Muscle of leg (tissue), 3 donors: ENCODE measurements at regions not wholly inside any gene's neighbourhood (a gene's known extent, or its start where the extent isn't known, plus 50 kb on each side); places are given as distances from the start of the nearest gene placed in this dataset.
"Not testable (repeated sequence)": the region's sequence is repeated elsewhere in the genome, so short reads cannot be mapped to it uniquely, and the experiment has no call there.

Experiments used
- DNase-seq: peaks from one replicate; pipeline ENCODE4 v3.0.0; 2013
- H3K27ac ChIP-seq: one replicate; pipeline ENCODE4 v1.5.1; 2013; ENCODE audit warnings: mild to moderate bottlenecking, low read length, control low read depth
- H3K27me3 ChIP-seq: one replicate; pipeline ENCODE4 v1.6.1; 2013; ENCODE audit warnings: low read length; ENCODE audit not compliant: control insufficient read depth, insufficient read depth
- H3K36me3 ChIP-seq: one replicate; pipeline ENCODE4 v1.6.1; 2013; ENCODE audit warnings: low read length; ENCODE audit not compliant: control insufficient read depth, insufficient read depth
- H3K4me1 ChIP-seq: one replicate; pipeline ENCODE4 v1.6.1; 2013; ENCODE audit warnings: low read length; ENCODE audit not compliant: control insufficient read depth, insufficient read depth
- H3K4me3 ChIP-seq: one replicate; pipeline ENCODE4 v1.5.1; 2013; ENCODE audit warnings: low read length, control low read depth
- H3K9me3 ChIP-seq: replicated peaks from 2 replicates; pipeline ENCODE4 v1.6.1; 2013; ENCODE audit warnings: low read depth, low read length; ENCODE audit not compliant: control insufficient read depth
- WGBS: methylation state at CpG from one replicate; pipeline ENCODE4 v1.1.5; 2013; ENCODE audit warnings: missing lambda C conversion rate; ENCODE audit not compliant: insufficient coverage; 5-methylcytosine and 5-hydroxymethylcytosine counted together

GRCh38 chr4:75422998-75423397 lies 91.2 kb downstream of the RCHY1 start:
- DNase-seq = no peak
- Histone ChIP-seq H3K4me3 (no peak overlapping the region), H3K27ac (no peak overlapping the region), H3K36me3 (no peaks in the 10 kb centered on the region), H3K9me3 (peaks cover 6% of the 10 kb centered on the region), H3K27me3 (no peaks in the 10 kb centered on the region), H3K4me1 (no peaks in the 10 kb centered on the region)
- WGBS = no CpG with 5 or more reads among the region's 1 CpG

GRCh38 chr4:75412746-75413145 lies 101.5 kb downstream of the RCHY1 start:
- Histone ChIP-seq H3K4me3 (no peak overlapping the region), H3K36me3 (no peaks in the 10 kb centered on the region), H3K27ac (no peak overlapping the region), H3K9me3 (no peaks in the 10 kb centered on the region), H3K4me1 (no peaks in the 10 kb centered on the region), H3K27me3 (no peaks in the 10 kb centered on the region)
- WGBS = no CpG with 5 or more reads among the region's 2 CpGs
- DNase-seq = peak; percentile 31

DNA sequence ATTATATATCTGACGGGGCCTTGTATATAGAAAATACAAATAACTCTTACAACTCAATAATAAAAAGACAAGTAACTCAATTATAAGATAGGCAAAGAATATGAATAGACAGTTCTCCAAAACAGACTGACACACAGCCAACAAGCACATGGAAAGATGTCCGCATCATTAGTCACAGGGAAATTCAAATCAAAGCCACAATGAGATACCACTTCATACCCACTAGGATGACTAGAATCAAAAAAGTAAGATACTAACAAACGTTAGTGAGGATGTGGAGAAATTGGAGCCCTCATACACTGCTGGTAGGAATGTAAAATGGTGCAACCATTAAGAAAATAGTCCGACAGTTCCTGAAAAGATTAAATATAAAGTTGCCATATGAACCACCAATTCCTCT lies 115.7 kb downstream of the RCHY1 start:
- Histone ChIP-seq H3K27ac (no peak overlapping the region), H3K27me3 (no peaks in the 10 kb centered on the region), H3K9me3 (no peaks in the 10 kb centered on the region), H3K4me1 (no peaks in the 10 kb centered on the region), H3K36me3 (no peaks in the 10 kb centered on the region), H3K4me3 (no peak overlapping the region)
- no peak for DNase-seq
- WGBS = no CpG with 5 or more reads among the region's 4 CpGs

DNA sequence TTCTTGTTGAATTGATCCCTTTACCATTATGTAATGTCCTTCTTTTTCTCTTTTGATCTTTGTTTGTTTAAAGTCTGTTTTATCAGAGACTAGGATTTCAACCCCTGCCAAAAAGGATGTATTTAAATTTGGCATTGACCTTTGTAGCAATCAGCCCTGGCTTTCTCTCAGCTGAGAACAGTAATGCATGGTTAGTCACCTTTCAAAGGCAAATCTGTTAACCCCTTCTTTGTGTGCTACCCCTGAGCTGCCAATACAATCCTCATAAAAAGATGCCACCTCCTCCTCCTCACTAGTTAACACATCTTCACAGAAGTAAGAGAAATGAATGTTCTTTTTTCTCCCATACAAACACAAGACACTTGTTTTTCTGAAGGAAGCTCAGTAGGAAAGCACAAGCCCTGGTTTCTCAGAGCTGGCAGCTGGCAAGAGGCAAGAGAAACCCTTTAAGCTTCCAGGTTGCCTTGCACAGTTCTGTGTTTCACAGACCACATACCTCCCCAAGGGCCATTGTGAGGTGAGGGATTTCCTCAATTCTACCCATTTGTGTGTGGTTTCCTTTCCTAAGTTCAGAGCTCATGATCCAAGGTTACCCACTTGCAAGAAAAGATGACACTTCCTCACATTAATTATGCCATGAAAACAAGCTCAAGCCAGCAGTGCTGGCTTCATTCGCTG lies 122.6 kb downstream of the RCHY1 start:
- H3K9me3 ChIP-seq = no peaks in the 10 kb centered on the region
- no peak for DNase-seq
- no peak overlapping the region for H3K4me3 ChIP-seq
- no peak overlapping the region for H3K27ac ChIP-seq
- H3K36me3 ChIP-seq = no peaks in the 10 kb centered on the region
- no CpG with 5 or more reads among the region's 1 CpG for WGBS
- no peaks in the 10 kb centered on the region for H3K27me3 ChIP-seq
- H3K4me1 ChIP-seq = no peaks in the 10 kb centered on the region

GRCh38 chr4:75386426-75386825 lies 127.8 kb downstream of the RCHY1 start:
- H3K27ac ChIP-seq, H3K36me3 ChIP-seq, DNase-seq, H3K27me3 ChIP-seq, H3K4me1 ChIP-seq, H3K9me3 ChIP-seq, H3K4me3 ChIP-seq: not testable (repeated sequence)
- WGBS = 96% methylated on average over 7 of the region's 12 CpGs

DNA sequence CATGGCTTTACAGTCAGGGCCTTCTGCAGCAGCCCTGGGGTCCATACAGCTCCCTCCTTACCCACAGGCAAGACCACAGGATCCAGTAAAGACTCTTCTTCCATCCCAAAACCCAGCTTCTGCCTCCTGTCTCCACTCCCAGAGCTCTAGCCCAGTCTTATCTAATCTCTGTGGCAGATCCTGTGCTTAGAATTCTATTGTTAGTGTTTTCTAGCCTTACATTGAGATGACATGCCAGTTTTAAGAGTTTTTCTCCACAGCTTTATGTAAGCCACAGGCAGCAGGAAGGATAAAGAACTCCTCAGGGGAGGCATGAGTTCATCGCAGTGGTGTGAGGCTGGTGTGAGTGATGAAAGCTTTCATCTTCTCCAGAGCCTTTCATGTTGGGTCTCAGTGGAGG lies 129.1 kb downstream of the RCHY1 start:
- Histone ChIP-seq H3K4me1 (no peaks in the 10 kb centered on the region), H3K4me3 (no peak overlapping the region), H3K27ac (no peak overlapping the region), H3K9me3 (no peaks in the 10 kb centered on the region), H3K36me3 (no peaks in the 10 kb centered on the region), H3K27me3 (no peaks in the 10 kb centered on the region)
- no peak for DNase-seq
- WGBS = no CpG with 5 or more reads among the region's 1 CpG

DNA sequence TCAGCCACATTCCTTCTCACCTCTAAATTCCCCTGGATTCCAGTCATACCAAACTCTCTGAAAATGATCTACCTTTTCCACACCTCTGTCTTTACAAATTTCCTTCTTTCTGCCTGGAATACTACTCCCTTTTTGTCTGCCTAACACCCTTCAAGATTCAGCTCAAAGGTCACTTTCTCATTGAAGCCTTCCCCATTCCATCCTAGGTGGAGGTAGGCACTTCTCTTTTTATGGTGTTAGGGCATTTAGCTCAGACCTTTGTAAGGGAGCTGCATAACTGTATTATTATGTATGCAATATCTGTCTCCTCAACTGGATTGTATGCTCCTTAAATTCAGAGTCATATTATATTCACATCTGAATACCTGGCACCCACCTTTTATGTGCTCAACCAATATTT lies 137.7 kb downstream of the RCHY1 start:
- Histone ChIP-seq H3K27me3 (no peaks in the 10 kb centered on the region), H3K4me3 (no peak overlapping the region), H3K27ac (no peak overlapping the region), H3K9me3 (peaks cover 13% of the 10 kb centered on the region), H3K4me1 (no peaks in the 10 kb centered on the region), H3K36me3 (no peaks in the 10 kb centered on the region)
- DNase-seq = no peak

DNA sequence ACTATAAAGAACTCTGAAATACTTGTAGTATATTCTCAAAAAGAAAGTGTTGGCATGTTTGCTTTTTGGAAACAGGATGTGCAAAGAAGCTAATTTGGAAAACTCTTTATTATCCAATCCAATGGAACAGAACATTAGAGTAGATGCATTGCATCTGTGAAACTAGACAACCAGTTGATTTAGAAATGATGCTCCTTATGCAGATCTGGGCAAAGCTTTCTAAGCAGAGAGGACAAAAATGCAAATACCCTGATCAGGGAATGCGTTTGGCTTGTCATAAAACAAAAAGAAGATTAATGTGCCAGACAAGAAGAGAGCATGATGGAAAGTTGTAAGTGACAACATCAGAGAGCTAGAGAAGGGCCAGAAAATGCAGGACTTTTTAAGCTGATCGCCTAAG lies 142.3 kb downstream of the RCHY1 start:
- Histone ChIP-seq H3K27me3 (no peaks in the 10 kb centered on the region), H3K9me3 (no peaks in the 10 kb centered on the region), H3K4me3 (no peak overlapping the region), H3K36me3 (no peaks in the 10 kb centered on the region), H3K4me1 (peaks cover 3% of the 10 kb centered on the region), H3K27ac (no peak overlapping the region)
- peak; percentile 53 for DNase-seq
- 43% methylated on average over 1 of the region's 2 CpGs for WGBS

DNA sequence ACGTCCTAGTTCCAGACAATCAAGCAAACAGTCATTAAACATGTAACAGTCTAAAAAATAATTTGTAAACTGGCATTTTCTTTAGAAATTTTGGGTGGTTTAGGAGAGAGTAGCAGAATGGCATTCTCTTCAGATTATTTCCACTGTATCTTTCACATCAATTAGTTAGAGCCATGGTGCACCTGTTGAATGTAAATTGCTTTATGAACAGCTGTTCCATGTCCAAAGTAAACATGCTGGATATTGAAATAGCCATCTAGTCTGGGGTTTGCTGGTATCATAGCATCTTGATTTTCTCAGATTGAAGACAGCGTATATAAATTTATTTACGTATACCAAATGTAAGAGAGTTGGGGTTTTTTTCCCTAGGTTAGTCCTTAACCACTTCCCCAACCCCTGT lies 143.6 kb downstream of the RCHY1 start:
- peak; percentile 71 for DNase-seq
- Histone ChIP-seq H3K27me3 (no peaks in the 10 kb centered on the region), H3K4me3 (no peak overlapping the region), H3K9me3 (no peaks in the 10 kb centered on the region), H3K36me3 (no peaks in the 10 kb centered on the region), H3K27ac (peak overlapping the region; percentile 62), H3K4me1 (peaks cover 3% of the 10 kb centered on the region)
- no CpG with 5 or more reads among the region's 3 CpGs for WGBS

DNA sequence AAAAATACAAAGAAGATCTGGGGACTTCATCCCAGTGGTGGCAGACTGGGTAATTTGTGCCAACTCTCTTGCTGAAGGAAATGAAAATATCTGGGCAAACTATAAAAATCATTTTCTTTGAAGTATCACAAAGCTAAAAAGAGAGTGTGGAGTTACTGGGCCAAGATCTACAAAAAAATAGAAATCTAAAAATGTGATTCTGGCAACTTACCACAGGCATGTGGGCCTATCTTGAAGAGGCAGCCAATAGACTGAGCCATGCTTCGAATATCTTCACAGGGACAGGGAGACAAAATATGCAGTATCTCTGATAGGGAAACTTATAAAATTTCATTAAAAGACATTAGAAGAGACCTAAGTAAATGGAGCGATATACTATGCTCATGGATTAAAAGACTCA lies 168.8 kb downstream of the RCHY1 start:
- DNase-seq = no peak
- no CpG with 5 or more reads among the region's 2 CpGs for WGBS
- H3K27me3 ChIP-seq = no peaks in the 10 kb centered on the region

GRCh38 chr4:75344915-75345314 lies 169.3 kb downstream of the RCHY1 start:
- no peaks in the 10 kb centered on the region for H3K27me3 ChIP-seq
- H3K36me3 ChIP-seq = no peaks in the 10 kb centered on the region
- H3K9me3 ChIP-seq = no peaks in the 10 kb centered on the region
- peak; percentile 35 for DNase-seq
- H3K4me1 ChIP-seq = no peaks in the 10 kb centered on the region
- no peak overlapping the region for H3K4me3 ChIP-seq
- WGBS = no CpG with 5 or more reads among the region's 5 CpGs
- H3K27ac ChIP-seq = no peak overlapping the region

More for the DNA sequence above, 168.8 kb downstream of the RCHY1 start:
- Histone ChIP-seq H3K36me3 (no peaks in the 10 kb centered on the region), H3K4me1 (no peaks in the 10 kb centered on the region), H3K4me3 (no peak overlapping the region), H3K9me3 (no peaks in the 10 kb centered on the region), H3K27ac (no peak overlapping the region)
